ENCODE measurements at regions not wholly inside any gene's neighbourhood (a gene's known extent, or its start where the extent isn't known, plus 50 kb on each side); places are given as distances from the start of the nearest gene placed in this dataset.

GRCh38 chr5:29387384-29387783, 1806.1 kb upstream of the CDH6 start:
- Histone ChIP-seq H2BK20ac (ENCODE audit: low read depth, low read length, poor library complexity, severe bottlenecking) (no peak overlapping the region), H3K4me2 (ENCODE audit: insufficient read depth, insufficient read length, low read length) (no peak overlapping the region), H3K18ac (ENCODE audit: insufficient read length, low read depth, low read length) (no peak overlapping the region), H3K9ac (ENCODE audit: extremely low read depth, insufficient read length, low read length) (no peak overlapping the region), H3K23ac (ENCODE audit: insufficient read length, low read depth, low read length) (no peak overlapping the region), H2BK5ac (ENCODE audit: insufficient read length, low read length) (no peak overlapping the region), H3K4ac (ENCODE audit: low read depth, low read length) (no peak overlapping the region), H2BK120ac (ENCODE audit: low read depth, low read length, poor library complexity, severe bottlenecking) (no peak overlapping the region), H3K79me1 (ENCODE audit: insufficient read depth, low read depth, low read length, poor library complexity, severe bottlenecking) (no peaks in the 10 kb centered on the region), H3T11ph (ENCODE audit: low read length) (no peak overlapping the region), H4K5ac (ENCODE audit: insufficient read length, low read depth, low read length) (no peak overlapping the region), H3K56ac (ENCODE audit: insufficient read length, low read depth, low read length) (no peak overlapping the region), H2BK15ac (ENCODE audit: low read depth, low read length) (no peak overlapping the region), H3K14ac (ENCODE audit: insufficient read depth, low read length) (no peak overlapping the region), H3K27ac (ENCODE audit: insufficient read length, low read depth, low read length) (no peak overlapping the region), H4K91ac (ENCODE audit: insufficient read length, low read depth, low read length) (no peak overlapping the region), H3K79me2 (ENCODE audit: insufficient read depth, low read length) (no peaks in the 10 kb centered on the region), H4K8ac (replicated peaks; ENCODE audit: insufficient read length, low read depth, low read length) (no peak overlapping the region), H4K20me1 (ENCODE audit: control insufficient read depth, insufficient read depth, insufficient read length) (no peaks in the 10 kb centered on the region), H2BK12ac (ENCODE audit: insufficient read length, low read depth, low read length) (no peak overlapping the region), H3K27me3 (ENCODE audit: insufficient read depth, low read length) (no peaks in the 10 kb centered on the region), H3K4me1 (ENCODE audit: insufficient read depth, low read length) (no peaks in the 10 kb centered on the region), H3K9me3 (ENCODE audit: control insufficient read depth, low read depth, low read length) (no peaks in the 10 kb centered on the region), H2AFZ (ENCODE audit: low read length) (no peak overlapping the region), H3K23me2 (ENCODE audit: insufficient read length, low read depth, low read length, poor library complexity, severe bottlenecking) (no peaks in the 10 kb centered on the region), H2AK5ac (ENCODE audit: insufficient read length, low read length) (no peak overlapping the region)
- peaks cover 6 to 12% of the 10 kb centered on the region in 2 experiments; a peak in 4 of 5 replicates for H3K9me3 Mint-ChIP-seq
- no CpG with 5 or more reads among the region's 1 CpG for WGBS (ENCODE audit: extremely low coverage, insufficient read length, low lambda C conversion rate)
- H3K4me1 Mint-ChIP-seq: no peaks in the 10 kb centered on the region
- H3K27ac Mint-ChIP-seq: no peak overlapping the region
- no peak for TF ChIP-seq CTCF (conservative IDR thresholded peaks at IDR 0.05)
- H3K36me3 Mint-ChIP-seq (ENCODE audit: insufficient read depth in 1 of 3, low read depth in 3 of 3): peaks cover 2 to 8% (median 8%) of the 10 kb centered on the region in 3 experiments; a peak in 5 of 7 replicates
- DNase-seq: no peak
- no peak overlapping the region for H3K4me3 Mint-ChIP-seq
- H3K27me3 Mint-ChIP-seq (ENCODE audit: low read depth): no peaks in the 10 kb centered on the region

Data from H9 (cell line).